ENCODE measurements at regions not wholly inside any gene's neighbourhood (a gene's known extent, or its start where the extent isn't known, plus 50 kb on each side); places are given as distances from the start of the nearest gene placed in this dataset.

- no peak overlapping the region for H3K4me3 ChIP-seq
- TF ChIP-seq CTCF (IDR thresholded peaks at IDR 0.05): no peak
- H3K27me3 ChIP-seq: no peaks in the 10 kb centered on the region
- H3K4me1 ChIP-seq: no peaks in the 10 kb centered on the region
- H3K36me3 ChIP-seq: no peaks in the 10 kb centered on the region
- no peaks in the 10 kb centered on the region for H3K9me3 ChIP-seq
- no peak overlapping the region for H3K27ac ChIP-seq
- no peak for DNase-seq (ENCODE audit: low spot score)
Measured at GRCh38 chr13:88188986-88189385, 517.8 kb downstream of the SLITRK5 start.

GRCh38 chr13:88189728-88190127, 518.6 kb downstream of the SLITRK5 start:
- Histone ChIP-seq H3K4me3 (no peak overlapping the region), H3K27ac (no peak overlapping the region), H3K36me3 (no peaks in the 10 kb centered on the region), H3K9me3 (no peaks in the 10 kb centered on the region), H3K27me3 (no peaks in the 10 kb centered on the region), H3K4me1 (no peaks in the 10 kb centered on the region)
- TF ChIP-seq CTCF (IDR thresholded peaks at IDR 0.05): no peak
- no peak for DNase-seq (ENCODE audit: low spot score)

GRCh38 chr13:88196106-88196505, 524.9 kb downstream of the SLITRK5 start:
- Histone ChIP-seq H3K4me3 (no peak overlapping the region), H3K4me1 (no peaks in the 10 kb centered on the region), H3K9me3 (no peaks in the 10 kb centered on the region), H3K36me3 (no peaks in the 10 kb centered on the region), H3K27ac (no peak overlapping the region), H3K27me3 (no peaks in the 10 kb centered on the region)
- no peak for DNase-seq (ENCODE audit: low spot score)
- TF ChIP-seq CTCF (IDR thresholded peaks at IDR 0.05): no peak

GRCh38 chr13:88217372-88217771, 546.2 kb downstream of the SLITRK5 start:
- H3K36me3 ChIP-seq: no peaks in the 10 kb centered on the region
- TF ChIP-seq CTCF (IDR thresholded peaks at IDR 0.05): no peak
- no peak overlapping the region for H3K4me3 ChIP-seq
- no peaks in the 10 kb centered on the region for H3K9me3 ChIP-seq
- no peaks in the 10 kb centered on the region for H3K4me1 ChIP-seq
- H3K27me3 ChIP-seq: no peaks in the 10 kb centered on the region
- no peak for DNase-seq (ENCODE audit: low spot score)
- no peak overlapping the region for H3K27ac ChIP-seq

- TF ChIP-seq CTCF (IDR thresholded peaks at IDR 0.05): no peak
- Histone ChIP-seq H3K4me1 (no peaks in the 10 kb centered on the region), H3K27ac (no peak overlapping the region), H3K27me3 (no peaks in the 10 kb centered on the region), H3K9me3 (no peaks in the 10 kb centered on the region), H3K36me3 (no peaks in the 10 kb centered on the region), H3K4me3 (no peak overlapping the region)
- no peak for DNase-seq (ENCODE audit: low spot score)
Measured at GRCh38 chr13:88217883-88218282, 546.7 kb downstream of the SLITRK5 start.

GRCh38 chr13:88223958-88224357, 552.8 kb downstream of the SLITRK5 start:
- Histone ChIP-seq H3K36me3 (no peaks in the 10 kb centered on the region), H3K4me1 (no peaks in the 10 kb centered on the region), H3K9me3 (no peaks in the 10 kb centered on the region), H3K4me3 (no peak overlapping the region), H3K27ac (no peak overlapping the region), H3K27me3 (no peaks in the 10 kb centered on the region)
- no peak for DNase-seq (ENCODE audit: low spot score)
- no peak for TF ChIP-seq CTCF (IDR thresholded peaks at IDR 0.05)

Measured in right atrium auricular region (tissue), 2 donors.